AG10803 (cell line): ENCODE measurements at regions not wholly inside any gene's neighbourhood (a gene's known extent, or its start where the extent isn't known, plus 50 kb on each side); places are given as distances from the start of the nearest gene placed in this dataset.

ENCODE experiments used
- DNase-seq: peaks from one replicate; pipeline ENCODE4 v3.0.0; 2010; ENCODE audit warnings: low read depth
- H3K4me3 ChIP-seq: 2 replicates; pipeline ENCODE4 v1.5.1; 2011; ENCODE audit warnings: mild to moderate bottlenecking, low read length, control low read depth
- CTCF ChIP-seq: conservative IDR thresholded peaks from 2 replicates; pipeline ENCODE4 v1.5.1; 2011; ENCODE audit warnings: mild to moderate bottlenecking, low read length, control low read depth, inconsistent platforms

DNA sequence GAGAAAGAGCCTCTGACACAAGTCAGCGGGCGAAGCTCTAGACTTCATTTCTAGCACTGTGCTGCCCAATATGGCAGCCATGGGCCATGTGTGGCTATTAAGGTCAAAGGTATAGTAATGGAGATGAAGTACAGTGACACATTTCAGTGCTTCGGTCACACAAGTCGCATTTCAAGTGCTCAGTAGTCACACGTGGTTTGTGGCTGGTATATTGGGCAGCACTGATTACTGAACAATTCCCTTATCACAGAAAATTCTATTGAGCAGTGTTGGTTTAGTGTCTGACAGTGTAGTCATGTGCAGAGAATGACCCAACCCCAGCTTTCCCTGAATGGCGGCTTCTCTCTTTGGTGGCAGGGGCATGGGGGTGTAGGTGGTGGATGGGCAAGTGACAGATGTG is 84.9 kb upstream of the SDK2 start:
- no peak overlapping the region for H3K4me3 ChIP-seq
- no peak for TF ChIP-seq CTCF
- no peak for DNase-seq

GRCh38 chr17:73731733-73732132 is 87.5 kb upstream of the SDK2 start:
- no peak overlapping the region for H3K4me3 ChIP-seq
- no peak for DNase-seq

GRCh38 chr17:73733517-73733916 is 89.3 kb upstream of the SDK2 start:
- DNase-seq, result no peak
- TF ChIP-seq CTCF, result no peak

More at GRCh38 chr17:73731733-73732132, 87.5 kb upstream of the SDK2 start:
- TF ChIP-seq CTCF, result no peak

GRCh38 chr17:73735245-73735644 is 91.0 kb upstream of the SDK2 start:
- no peak for DNase-seq
- no peak overlapping the region for H3K4me3 ChIP-seq
- no peak for TF ChIP-seq CTCF

More at GRCh38 chr17:73733517-73733916, 89.3 kb upstream of the SDK2 start:
- H3K4me3 ChIP-seq, result no peak overlapping the region

DNA sequence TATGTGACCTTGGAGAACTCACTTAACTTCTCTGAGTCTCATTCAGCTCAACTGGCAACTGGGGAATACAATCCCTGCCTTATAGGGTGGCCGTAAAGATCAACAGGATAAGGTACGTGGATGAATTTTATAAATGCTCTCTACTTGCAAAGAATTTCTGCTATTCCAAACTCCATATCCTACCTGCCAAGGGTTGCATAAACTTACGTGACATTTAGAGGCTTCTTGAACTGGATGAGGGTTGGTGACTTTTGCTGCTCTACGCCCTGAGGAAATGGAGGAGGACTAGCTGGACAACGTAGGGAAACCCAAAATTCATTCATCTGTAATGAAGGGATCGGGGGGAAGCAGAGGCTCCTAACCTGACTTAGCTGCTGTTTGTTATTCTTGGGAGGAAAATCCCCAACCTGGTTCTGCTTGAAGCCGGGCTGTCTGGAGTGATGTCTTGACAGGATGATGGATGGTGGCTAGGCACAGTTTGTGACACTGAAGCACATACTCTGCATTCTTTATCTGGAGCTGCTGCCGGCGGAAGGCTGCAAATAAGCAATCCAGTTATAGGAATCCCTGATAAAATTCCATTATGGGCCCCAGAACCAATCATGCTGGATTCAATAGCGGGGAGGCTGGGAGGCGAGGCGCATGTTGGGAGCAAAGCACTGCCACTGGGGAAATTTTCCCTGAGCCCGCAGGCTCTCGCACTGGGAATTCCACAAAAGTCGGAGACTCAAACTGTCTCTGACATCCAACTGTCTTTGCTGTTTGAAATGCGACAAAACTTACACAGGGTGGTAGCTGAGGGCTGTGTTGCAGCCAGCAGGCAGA is 94.7 kb upstream of the SDK2 start:
- H3K4me3 ChIP-seq, result no peak overlapping the region
- no peak for DNase-seq
- no peak for TF ChIP-seq CTCF

GRCh38 chr17:73740370-73740769 is 96.1 kb upstream of the SDK2 start:
- no peak for TF ChIP-seq CTCF
- DNase-seq, result no peak
- no peak overlapping the region for H3K4me3 ChIP-seq

- DNase-seq, result no peak
- no peak overlapping the region for H3K4me3 ChIP-seq
- TF ChIP-seq CTCF, result no peak
These were observed 98.7 kb upstream of the SDK2 start for GRCh38 chr17:73742948-73743381.
